H1 (cell line): ENCODE measurements at regions not wholly inside any gene's neighbourhood (a gene's known extent, or its start where the extent isn't known, plus 50 kb on each side); places are given as distances from the start of the nearest gene placed in this dataset.

Experiments
- CTCF ChIA-PET: fragments of 300-600 bp; sonication (Branson Sonifier 250); formaldehyde crosslinking; loops from one replicate; lab custom pipeline; 2021; ENCODE audit not compliant: partially characterized antibody; lab: Charles Lee
- POLR2A ChIA-PET: fragments of 300-600 bp; sonication (Branson Sonifier 250); formaldehyde crosslinking; loops from one replicate; lab custom pipeline; 2021; ENCODE audit warnings: inconsistent platforms; ENCODE audit not compliant: partially characterized antibody; lab: Charles Lee
- DNase-seq, 2 experiments: peaks; one replicate each; pipeline versions ENCODE4 v3.0.0 to v3.0.0-alpha.2; 2010 to 2022; ENCODE audit warnings: low spot score in 2 of 2, low read depth in 1 of 2, mixed read lengths in 1 of 2
- FAIRE-seq: peaks from 2 replicates; lab custom pipeline; 2011; peaks lifted over from hg19 to GRCh38; lab: Jason Lieb, UNC
- H2AFZ ChIP-seq: 2 replicates; pipeline ENCODE4 v1.8.1; 2012; ENCODE audit warnings: low read length, inconsistent platforms
- H2AK5ac ChIP-seq: 2 replicates; pipeline ENCODE4 v1.6.1; 2013; ENCODE audit warnings: low read depth, low read length
- H2BK120ac ChIP-seq: replicated peaks from 2 replicates; pipeline ENCODE3; 2013; ENCODE audit warnings: low read depth, low read length, inconsistent platforms
- H2BK12ac ChIP-seq: 2 replicates; pipeline ENCODE4 v1.6.1; 2013; ENCODE audit warnings: low read depth, low read length
- H2BK15ac ChIP-seq: 2 replicates; pipeline ENCODE4 v1.6.1; 2013; ENCODE audit warnings: low read length
- H2BK20ac ChIP-seq: 2 replicates; pipeline ENCODE4 v1.6.1; 2013; ENCODE audit warnings: low read length
- H2BK5ac ChIP-seq: 2 replicates; pipeline ENCODE4 v1.6.1; 2013; ENCODE audit warnings: low read depth, low read length
- H3K14ac ChIP-seq: 2 replicates; pipeline ENCODE4 v1.6.1; 2013; ENCODE audit warnings: inconsistent platforms; ENCODE audit not compliant: insufficient read length
- H3K18ac ChIP-seq: 2 replicates; pipeline ENCODE4 v1.6.1; 2013; ENCODE audit warnings: low read length; ENCODE audit errors: extremely low read depth
- H3K23ac ChIP-seq: 2 replicates; pipeline ENCODE4 v1.6.1; 2013; ENCODE audit warnings: inconsistent platforms; ENCODE audit not compliant: insufficient read length
- H3K23me2 ChIP-seq: 2 replicates; pipeline ENCODE4 v1.6.1; 2013; ENCODE audit warnings: low read depth, low read length
- H3K27ac ChIP-seq: 2 replicates; pipeline ENCODE4 v1.6.1; 2011; ENCODE audit warnings: low read depth, low read length, inconsistent platforms
- H3K27me3 ChIP-seq, 4 experiments: replicated peaks in 1 of 4; 1 replicate in 1 of 4; 2 replicates in 3 of 4; pipeline versions ENCODE4 v1.6.1 to v1.8.1; 2011 to 2013; ENCODE audit warnings: low read length in 3 of 4, mild to moderate bottlenecking in 3 of 4, inconsistent platforms in 2 of 4, mixed read lengths in 2 of 4, moderate library complexity in 1 of 4; ENCODE audit not compliant: control insufficient read depth in 3 of 4, insufficient read depth in 3 of 4; ENCODE audit errors: extremely low read depth in 1 of 4
- H3K36me3 ChIP-seq, 4 experiments: 2 replicates each; pipeline versions ENCODE4 v1.6.1 to v1.8.1; 2011 to 2013; ENCODE audit warnings: mild to moderate bottlenecking in 4 of 4, low read length in 3 of 4, moderate library complexity in 2 of 4, control low read depth in 1 of 4, inconsistent platforms in 1 of 4; ENCODE audit not compliant: insufficient read depth in 4 of 4, control insufficient read depth in 2 of 4
- H3K4ac ChIP-seq: replicated peaks from 2 replicates; pipeline ENCODE3; 2013; ENCODE audit warnings: low read length, low read depth, mixed read lengths, inconsistent platforms; ENCODE audit not compliant: insufficient read length
- H3K4me1 ChIP-seq, 4 experiments: replicated peaks in 1 of 4; 1 replicate in 1 of 4; 2 replicates in 3 of 4; pipeline versions ENCODE4 v1.6.1 to v1.8.1; 2011 to 2013; ENCODE audit warnings: low read length in 3 of 4, inconsistent platforms in 2 of 4, mixed read lengths in 1 of 4; ENCODE audit not compliant: insufficient read depth in 4 of 4, control insufficient read depth in 3 of 4
- H3K4me2 ChIP-seq, 2 experiments: 2 replicates each; pipeline versions ENCODE4 v1.6.1 to v1.8.1; 2011 to 2013; ENCODE audit warnings: low read depth in 2 of 2, low read length in 2 of 2, control low read depth in 1 of 2, inconsistent platforms in 1 of 2, mild to moderate bottlenecking in 1 of 2; ENCODE audit not compliant: insufficient read depth in 1 of 2
- H3K4me3 ChIP-seq, 4 experiments: fragments of 200-600, 300-600 bp in 1 of 4; sonication (generic), shearing (Covaris generic), sonication (Bioruptor Twin) in 1 of 4; 2 replicates each; pipeline versions ENCODE4 v1.5.1 to v1.8.1; 2011 to 2016; ENCODE audit warnings: low read length in 4 of 4, low read depth in 3 of 4, control low read depth in 2 of 4, inconsistent platforms in 2 of 4, mild to moderate bottlenecking in 2 of 4, mixed read lengths in 1 of 4, moderate library complexity in 1 of 4; ENCODE audit not compliant: insufficient read depth in 2 of 4; ENCODE audit errors: extremely low read depth in 1 of 4
- H3K56ac ChIP-seq: replicated peaks from 2 replicates; pipeline ENCODE3; 2013; ENCODE audit warnings: low read depth, mild to moderate bottlenecking, mixed read lengths, low read length, inconsistent platforms; ENCODE audit not compliant: insufficient read length
- H3K79me1 ChIP-seq: 2 replicates; pipeline ENCODE4 v1.6.1; 2013; ENCODE audit warnings: low read depth, low read length, control low read depth
- H3K79me2 ChIP-seq, 2 experiments: 2 replicates each; pipeline versions ENCODE4 v1.6.1 to v1.8.1; 2012 to 2013; ENCODE audit warnings: low read length in 2 of 2, mild to moderate bottlenecking in 2 of 2, inconsistent platforms in 1 of 2; ENCODE audit not compliant: insufficient read depth in 2 of 2, control insufficient read depth in 1 of 2
- H3K9ac ChIP-seq, 4 experiments: replicated peaks in 1 of 4; 1 replicate in 1 of 4; 2 replicates in 3 of 4; pipeline versions ENCODE4 v1.6.1 to v1.8.1; 2011 to 2013; ENCODE audit warnings: low read depth in 3 of 4, low read length in 3 of 4, control low read depth in 2 of 4, mild to moderate bottlenecking in 2 of 4, moderate library complexity in 2 of 4, inconsistent platforms in 1 of 4; ENCODE audit errors: extremely low read depth in 1 of 4
- H3K9me3 ChIP-seq, 2 experiments: 2 replicates each; pipeline versions ENCODE4 v1.6.1 to v1.8.1; 2012 to 2013; ENCODE audit warnings: mild to moderate bottlenecking in 2 of 2, moderate library complexity in 2 of 2, control low read depth in 1 of 2, inconsistent platforms in 1 of 2, low read depth in 1 of 2, low read length in 1 of 2, mixed read lengths in 1 of 2; ENCODE audit not compliant: insufficient read depth in 2 of 2
- H4K20me1 ChIP-seq, 2 experiments: replicated peaks in 1 of 2; 2 replicates each; pipeline versions ENCODE3 to v1.8.1; 2011 to 2013; ENCODE audit warnings: inconsistent platforms in 2 of 2, low read length in 2 of 2, mild to moderate bottlenecking in 1 of 2; ENCODE audit not compliant: insufficient read depth in 2 of 2, control insufficient read depth in 1 of 2
- H4K5ac ChIP-seq: 2 replicates; pipeline ENCODE4 v1.6.1; 2013; ENCODE audit warnings: low read length, low read depth, mixed read lengths, inconsistent platforms; ENCODE audit not compliant: insufficient read length
- H4K8ac ChIP-seq: 2 replicates; pipeline ENCODE4 v1.8.0; 2013; ENCODE audit warnings: mild to moderate bottlenecking, moderate library complexity, low read length, inconsistent platforms; ENCODE audit not compliant: insufficient read depth; ENCODE audit errors: extremely low read depth
- H4K91ac ChIP-seq: replicated peaks from 2 replicates; pipeline ENCODE3; 2013; ENCODE audit warnings: low read length, mixed read lengths, inconsistent platforms; ENCODE audit not compliant: insufficient read length
- ASH2L ChIP-seq: fragments of 200-600, 300-600 bp; sonication (generic); IDR thresholded peaks from one replicate; pipeline ENCODE4 v1.7.1; 2017; ENCODE audit warnings: low read length
- BACH1 ChIP-seq: IDR thresholded peaks from 2 replicates; pipeline ENCODE4 v1.6.1; 2012; ENCODE audit warnings: low read length, improper control_type of control experiment
- FOSL1 ChIP-seq: IDR thresholded peaks from 2 replicates; pipeline ENCODE4 v1.6.1; 2011; ENCODE audit warnings: mild to moderate bottlenecking, low read depth, low read length, moderate library complexity; ENCODE audit not compliant: insufficient read depth
- GTF2F1 ChIP-seq: IDR thresholded peaks from 2 replicates; pipeline ENCODE4 v1.6.1; 2012; ENCODE audit warnings: low read depth, low read length, improper control_type of control experiment, borderline replicate concordance
- JUN ChIP-seq: IDR thresholded peaks from 2 replicates; pipeline ENCODE4 v1.6.1; 2011; ENCODE audit warnings: low read depth, mild to moderate bottlenecking, improper control_type of control experiment, low read length
- KDM5A ChIP-seq: fragments of 200-600 bp; IDR thresholded peaks from 2 replicates; pipeline ENCODE4 v1.7.1; 2012; ENCODE audit warnings: mild to moderate bottlenecking, low read length, inconsistent platforms, mixed read lengths
- NRF1 ChIP-seq: IDR thresholded peaks from 2 replicates; pipeline ENCODE4 v1.6.1; 2011; ENCODE audit warnings: mild to moderate bottlenecking, low read depth, low read length, improper control_type of control experiment
- RFX5 ChIP-seq: IDR thresholded peaks from 2 replicates; pipeline ENCODE4 v1.6.1; 2011; ENCODE audit warnings: low read depth, low read length, improper control_type of control experiment, borderline replicate concordance
- RXRA ChIP-seq: IDR thresholded peaks from 2 replicates; pipeline ENCODE4 v1.6.1; 2011; ENCODE audit warnings: low read depth, mild to moderate bottlenecking, low read length, moderate library complexity; ENCODE audit not compliant: insufficient read depth
- SP4 ChIP-seq: IDR thresholded peaks from 2 replicates; pipeline ENCODE4 v1.6.1; 2012; ENCODE audit warnings: low read length, inconsistent platforms
- USF2 ChIP-seq: IDR thresholded peaks from 2 replicates; pipeline ENCODE4 v1.6.1; 2011; ENCODE audit warnings: low read length, improper control_type of control experiment
- ZNF274 ChIP-seq: IDR thresholded peaks from 2 replicates; pipeline ENCODE4 v1.7.0; 2012; ENCODE audit warnings: low read length, borderline replicate concordance; ENCODE audit errors: extremely low read depth
- WGBS, 2 experiments: shearing (Covaris generic) in 1 of 2; methylation state at CpG; one replicate each; pipeline versions ENCODE4 v1.1.6 to v1.1.7; 2013 to 2015; ENCODE audit warnings: low lambda C conversion rate in 2 of 2, mixed read lengths in 2 of 2, inconsistent platforms in 1 of 2, low coverage in 1 of 2, missing lambda C conversion rate in 1 of 2; ENCODE audit not compliant: insufficient replicate concordance in 2 of 2, insufficient coverage in 1 of 2, insufficient read length in 1 of 2; ENCODE audit errors: extremely low coverage in 1 of 2, missing lambda C conversion rate in 1 of 2; 5-methylcytosine and 5-hydroxymethylcytosine counted together
- TF ChIP-seq, protein P1 (sequence below): IDR thresholded peaks from 2 replicates; pipeline ENCODE4 v1.6.1; 2011; ENCODE audit warnings: low read depth, mild to moderate bottlenecking, low read length; ENCODE audit not compliant: insufficient read depth

- no peak overlapping the region for H4K8ac ChIP-seq
- H3K23me2 ChIP-seq = no peaks in the 10 kb centered on the region
- H2BK120ac ChIP-seq = no peak overlapping the region
- H3K18ac ChIP-seq = no peak overlapping the region
- no peak overlapping the region for H2BK20ac ChIP-seq
- no peak overlapping the region for H3K4me3 ChIP-seq
- H3K23ac ChIP-seq = no peak overlapping the region
- H3K79me2 ChIP-seq = no peaks in the 10 kb centered on the region
- no peaks in the 10 kb centered on the region for H3K9me3 ChIP-seq
- WGBS, 2 experiments = 87% methylated on average over 3 of the region's 3 CpGs; no CpG with 5 or more reads in 1 of the 2 experiments
- no peaks in the 10 kb centered on the region for H3K36me3 ChIP-seq
- ChIA-PET CTCF (interaction anchor here (1.0 to 5.4 kb wide), 5 partner anchors 9 to 124 kb away, joined by 3 to 67 read pairs (median 3); no protein-coding TSS in a partner anchor), POLR2A (no interaction called here)
- H2AK5ac ChIP-seq = no peak overlapping the region
- no peak overlapping the region for H3K27ac ChIP-seq
- no peak overlapping the region for H3K4me2 ChIP-seq
- FAIRE-seq (no peak), DNase-seq (no peak)
- H4K91ac ChIP-seq = no peak overlapping the region
- TF ChIP-seq GTF2F1 (no peak), FOSL1 (no peak), RFX5 (no peak), JUN (no peak), ZNF274 (no peak), SP4 (no peak), NRF1 (no peak), KDM5A (no peak), BACH1 (no peak), USF2 (no peak), RXRA (no peak), ASH2L (no peak)
- TF ChIP-seq, protein P1, sequence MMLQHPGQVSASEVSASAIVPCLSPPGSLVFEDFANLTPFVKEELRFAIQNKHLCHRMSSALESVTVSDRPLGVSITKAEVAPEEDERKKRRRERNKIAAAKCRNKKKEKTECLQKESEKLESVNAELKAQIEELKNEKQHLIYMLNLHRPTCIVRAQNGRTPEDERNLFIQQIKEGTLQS = no peak
- no peak overlapping the region for H3K14ac ChIP-seq
- H3K9ac ChIP-seq = no peak overlapping the region
- H2AFZ ChIP-seq = no peak overlapping the region
- H3K79me1 ChIP-seq = no peaks in the 10 kb centered on the region
- no peaks in the 10 kb centered on the region for H4K20me1 ChIP-seq
- H4K5ac ChIP-seq = no peak overlapping the region
- H3K56ac ChIP-seq = no peak overlapping the region
- H2BK12ac ChIP-seq = no peak overlapping the region
- no peak overlapping the region for H2BK15ac ChIP-seq
- H3K4ac ChIP-seq = no peak overlapping the region
- H3K27me3 ChIP-seq = no peaks in the 10 kb centered on the region
- H3K4me1 ChIP-seq = no peaks in the 10 kb centered on the region
- no peak overlapping the region for H2BK5ac ChIP-seq
These were observed 57.5 kb upstream of the PPP1R3C start for GRCh38 chr10:91690412-91690811.
